Stimulated activated CD8-positive, alpha-beta memory T cell treated with anti-CD3 and anti-CD28 coated beads, Interleukin-15, amount 100 ng/mL, for 48 hours (primary cell): ENCODE measurements at regions not wholly inside any gene's neighbourhood (a gene's known extent, or its start where the extent isn't known, plus 50 kb on each side); places are given as distances from the start of the nearest gene placed in this dataset.

Source experiments
- DNase-seq, 2 donors: peaks; one replicate each; pipeline ENCODE4 v3.0.0-alpha.2; 2020; ENCODE audit warnings: low read depth in 2 of 2

- no peak for DNase-seq
These were observed 258.7 kb downstream of the DLL1 start for GRCh38 chr6:170032197-170032596.

GRCh38 chr6:170031684-170032121 lies 259.2 kb downstream of the DLL1 start:
- DNase-seq, result no peak

- no peak for DNase-seq
These were observed 259.9 kb downstream of the DLL1 start for GRCh38 chr6:170030821-170031471.

GRCh38 chr6:170030284-170030815 lies 260.5 kb downstream of the DLL1 start:
- no peak for DNase-seq

GRCh38 chr6:170029416-170030283 lies 261.2 kb downstream of the DLL1 start:
- DNase-seq, result no peak

- DNase-seq, result no peak
These were observed 262.1 kb downstream of the DLL1 start for GRCh38 chr6:170028629-170029345.

GRCh38 chr6:170027647-170028043 lies 263.2 kb downstream of the DLL1 start:
- no peak for DNase-seq

GRCh38 chr6:170026751-170027646 lies 263.9 kb downstream of the DLL1 start:
- DNase-seq, result no peak

GRCh38 chr6:170025935-170026750 lies 264.7 kb downstream of the DLL1 start:
- DNase-seq, result no peak

- no peak for DNase-seq
These were observed 265.5 kb downstream of the DLL1 start for GRCh38 chr6:170025341-170025911.

GRCh38 chr6:170024940-170025339 lies 265.9 kb downstream of the DLL1 start:
- no peak for DNase-seq

GRCh38 chr6:170023620-170024521 lies 267.0 kb downstream of the DLL1 start:
- DNase-seq, result no peak

GRCh38 chr6:170022827-170023619 lies 267.9 kb downstream of the DLL1 start:
- no peak for DNase-seq

- DNase-seq, result no peak
These were observed 268.6 kb downstream of the DLL1 start for GRCh38 chr6:170022291-170022722.

- DNase-seq, result no peak
These were observed 269.3 kb downstream of the DLL1 start for GRCh38 chr6:170021579-170021978.

GRCh38 chr6:170019818-170020583 lies 268.6 kb downstream of the ERMARD start:
- DNase-seq, result no peak
